H9 (cell line): ENCODE measurements at regions not wholly inside any gene's neighbourhood (a gene's known extent, or its start where the extent isn't known, plus 50 kb on each side); places are given as distances from the start of the nearest gene placed in this dataset.

ENCODE experiments used
- DNase-seq: peaks from one replicate; pipeline ENCODE4 v3.0.0-alpha.2; 2017
- H2AFZ ChIP-seq: one replicate; pipeline ENCODE4 v1.6.1; 2013; ENCODE audit warnings: mild to moderate bottlenecking, low read length, control low read depth, moderate library complexity
- H2AK5ac ChIP-seq: 2 replicates; pipeline ENCODE4 v1.6.1; 2013; ENCODE audit warnings: low read length, control low read depth, mixed read lengths; ENCODE audit not compliant: insufficient read length
- H2BK120ac ChIP-seq: one replicate; pipeline ENCODE4 v1.6.1; 2013; ENCODE audit warnings: low read depth, mild to moderate bottlenecking, low read length, control low read depth, inconsistent platforms; ENCODE audit not compliant: poor library complexity, severe bottlenecking
- H2BK12ac ChIP-seq: 2 replicates; pipeline ENCODE4 v1.6.1; 2013; ENCODE audit warnings: low read length, control low read depth, mixed read lengths, low read depth; ENCODE audit not compliant: insufficient read length
- H2BK15ac ChIP-seq: 2 replicates; pipeline ENCODE4 v1.6.1; 2013; ENCODE audit warnings: low read depth, low read length, control low read depth
- H2BK20ac ChIP-seq: one replicate; pipeline ENCODE4 v1.6.1; 2013; ENCODE audit warnings: low read depth, mild to moderate bottlenecking, low read length, control low read depth, inconsistent platforms; ENCODE audit not compliant: poor library complexity, severe bottlenecking
- H2BK5ac ChIP-seq: 2 replicates; pipeline ENCODE4 v1.6.1; 2013; ENCODE audit warnings: low read length, control low read depth, mixed read lengths; ENCODE audit not compliant: insufficient read length
- H3K14ac ChIP-seq: 2 replicates; pipeline ENCODE4 v1.6.1; 2013; ENCODE audit warnings: low read length, control low read depth; ENCODE audit not compliant: insufficient read depth
- H3K18ac ChIP-seq: 2 replicates; pipeline ENCODE4 v1.6.1; 2013; ENCODE audit warnings: low read depth, mild to moderate bottlenecking, mixed read lengths, low read length, control low read depth; ENCODE audit not compliant: insufficient read length
- H3K23ac ChIP-seq: 2 replicates; pipeline ENCODE4 v1.6.1; 2013; ENCODE audit warnings: low read length, control low read depth, mixed read lengths, low read depth; ENCODE audit not compliant: insufficient read length
- H3K23me2 ChIP-seq: 2 replicates; pipeline ENCODE4 v1.6.1; 2013; ENCODE audit warnings: low read depth, mild to moderate bottlenecking, mixed read lengths, low read length, control low read depth; ENCODE audit not compliant: insufficient read length, poor library complexity, severe bottlenecking
- H3K27ac ChIP-seq: 2 replicates; pipeline ENCODE4 v1.5.1; 2013; ENCODE audit warnings: low read length, control low read depth, mixed read lengths, low read depth; ENCODE audit not compliant: insufficient read length
- H3K27me3 ChIP-seq: 2 replicates; pipeline ENCODE4 v1.6.1; 2013; ENCODE audit warnings: low read length, control low read depth, inconsistent platforms; ENCODE audit not compliant: insufficient read depth
- H3K4ac ChIP-seq: 2 replicates; pipeline ENCODE4 v1.6.1; 2013; ENCODE audit warnings: low read depth, mild to moderate bottlenecking, control low read depth, inconsistent platforms, low read length, moderate library complexity
- H3K4me1 ChIP-seq: 2 replicates; pipeline ENCODE4 v1.6.1; 2013; ENCODE audit warnings: low read length, control low read depth, inconsistent platforms; ENCODE audit not compliant: insufficient read depth
- H3K4me2 ChIP-seq: 2 replicates; pipeline ENCODE4 v1.6.1; 2013; ENCODE audit warnings: low read length, control low read depth, mixed read lengths; ENCODE audit not compliant: insufficient read length, insufficient read depth
- H3K56ac ChIP-seq: 2 replicates; pipeline ENCODE4 v1.6.1; 2013; ENCODE audit warnings: low read depth, mild to moderate bottlenecking, mixed read lengths, low read length, control low read depth; ENCODE audit not compliant: insufficient read length
- H3K79me1 ChIP-seq: 2 replicates; pipeline ENCODE4 v1.6.1; 2013; ENCODE audit warnings: low read depth, mild to moderate bottlenecking, moderate library complexity, low read length, control low read depth, inconsistent platforms; ENCODE audit not compliant: insufficient read depth, poor library complexity, severe bottlenecking
- H3K79me2 ChIP-seq: 2 replicates; pipeline ENCODE4 v1.6.1; 2013; ENCODE audit warnings: low read length, control low read depth, inconsistent platforms; ENCODE audit not compliant: insufficient read depth
- H3K9ac ChIP-seq: 2 replicates; pipeline ENCODE4 v1.6.1; 2013; ENCODE audit warnings: low read length, control low read depth, mixed read lengths; ENCODE audit not compliant: insufficient read length; ENCODE audit errors: extremely low read depth
- H3K9me3 ChIP-seq: one replicate; pipeline ENCODE4 v1.6.1; 2013; ENCODE audit warnings: low read depth, low read length, inconsistent platforms; ENCODE audit not compliant: control insufficient read depth
- H3T11ph ChIP-seq: one replicate; pipeline ENCODE4 v1.6.1; 2013; ENCODE audit warnings: mild to moderate bottlenecking, low read length, control low read depth, inconsistent platforms
- H4K20me1 ChIP-seq: one replicate; pipeline ENCODE4 v1.6.1; 2013; ENCODE audit not compliant: control insufficient read depth, insufficient read length, insufficient read depth
- H4K5ac ChIP-seq: 2 replicates; pipeline ENCODE4 v1.6.1; 2013; ENCODE audit warnings: low read depth, mild to moderate bottlenecking, mixed read lengths, low read length, control low read depth; ENCODE audit not compliant: insufficient read length
- H4K8ac ChIP-seq: replicated peaks from 2 replicates; pipeline ENCODE4 v1.6.1; 2013; ENCODE audit warnings: low read length, control low read depth, mixed read lengths, low read depth; ENCODE audit not compliant: insufficient read length
- H4K91ac ChIP-seq: 2 replicates; pipeline ENCODE4 v1.6.1; 2013; ENCODE audit warnings: low read depth, mild to moderate bottlenecking, moderate library complexity, mixed read lengths, low read length, control low read depth; ENCODE audit not compliant: insufficient read length
- H3K27ac Mint-ChIP-seq, 3 experiments: 2 replicates in 2 of 3; 3 replicates in 1 of 3; pipeline ENCODE4 v1.8.0; 2020 to 2021; ENCODE audit warnings: mixed read lengths in 3 of 3, mild to moderate bottlenecking in 1 of 3, moderate library complexity in 1 of 3
- H3K27me3 Mint-ChIP-seq: 2 replicates; pipeline ENCODE4 v1.8.0; 2021; ENCODE audit warnings: low read depth, mild to moderate bottlenecking, moderate library complexity, mixed read lengths
- H3K36me3 Mint-ChIP-seq, 3 experiments: 2 replicates in 2 of 3; 3 replicates in 1 of 3; pipeline ENCODE4 v1.8.0; 2020 to 2021; ENCODE audit warnings: low read depth in 3 of 3, mixed read lengths in 3 of 3; ENCODE audit not compliant: insufficient read depth in 1 of 3
- H3K4me1 Mint-ChIP-seq, 2 experiments: 2 replicates each; pipeline ENCODE4 v1.8.0; 2020; ENCODE audit warnings: mixed read lengths in 2 of 2
- H3K4me3 Mint-ChIP-seq, 2 experiments: 2 replicates in 1 of 2; 3 replicates in 1 of 2; pipeline ENCODE4 v1.8.0; 2020 to 2021; ENCODE audit warnings: mild to moderate bottlenecking in 2 of 2, mixed read lengths in 2 of 2, moderate library complexity in 1 of 2
- H3K9me3 Mint-ChIP-seq, 2 experiments: 2 replicates in 1 of 2; 3 replicates in 1 of 2; pipeline ENCODE4 v1.8.0; 2020; ENCODE audit warnings: mild to moderate bottlenecking in 2 of 2, mixed read lengths in 2 of 2, moderate library complexity in 1 of 2
- WGBS: extraction: QIAGEN DNeasy Blood & Tissue Kit; methylation state at CpG from one replicate; pipeline ENCODE4 v1.1.7; 2013; ENCODE audit warnings: missing lambda C conversion rate, low lambda C conversion rate, mixed read lengths; ENCODE audit not compliant: insufficient read length; ENCODE audit errors: extremely low coverage; 5-methylcytosine and 5-hydroxymethylcytosine counted together
- TF ChIP-seq, protein P1 (sequence below): fragments of 200-600 bp; sonication (generic); conservative IDR thresholded peaks from 3 replicates; pipeline ENCODE4 v1.8.0; 2021; ENCODE audit warnings: antibody characterized with exemption, mild to moderate bottlenecking

DNA sequence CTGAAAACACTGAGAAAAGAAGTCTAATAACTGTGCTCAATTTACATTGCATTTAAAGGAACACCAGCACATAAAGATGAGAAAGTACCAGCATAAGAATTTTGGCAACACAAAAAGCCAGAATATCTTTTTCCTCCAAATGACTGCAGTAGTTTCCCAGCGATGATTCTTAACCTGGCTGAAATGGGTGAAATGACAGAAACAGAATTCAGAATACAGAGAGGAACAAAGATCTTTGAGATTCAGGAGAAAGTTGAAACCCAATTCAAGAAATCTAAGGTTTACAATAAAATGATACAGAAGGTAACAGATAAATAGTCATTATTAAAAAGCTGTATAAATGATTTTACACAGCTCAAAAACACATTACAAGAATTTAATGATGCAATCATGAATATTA is 197.0 kb upstream of the EYS start:
- H4K8ac ChIP-seq = no peak overlapping the region
- no peak overlapping the region for H3T11ph ChIP-seq
- H3K9ac ChIP-seq = no peak overlapping the region
- TF ChIP-seq, protein P1, sequence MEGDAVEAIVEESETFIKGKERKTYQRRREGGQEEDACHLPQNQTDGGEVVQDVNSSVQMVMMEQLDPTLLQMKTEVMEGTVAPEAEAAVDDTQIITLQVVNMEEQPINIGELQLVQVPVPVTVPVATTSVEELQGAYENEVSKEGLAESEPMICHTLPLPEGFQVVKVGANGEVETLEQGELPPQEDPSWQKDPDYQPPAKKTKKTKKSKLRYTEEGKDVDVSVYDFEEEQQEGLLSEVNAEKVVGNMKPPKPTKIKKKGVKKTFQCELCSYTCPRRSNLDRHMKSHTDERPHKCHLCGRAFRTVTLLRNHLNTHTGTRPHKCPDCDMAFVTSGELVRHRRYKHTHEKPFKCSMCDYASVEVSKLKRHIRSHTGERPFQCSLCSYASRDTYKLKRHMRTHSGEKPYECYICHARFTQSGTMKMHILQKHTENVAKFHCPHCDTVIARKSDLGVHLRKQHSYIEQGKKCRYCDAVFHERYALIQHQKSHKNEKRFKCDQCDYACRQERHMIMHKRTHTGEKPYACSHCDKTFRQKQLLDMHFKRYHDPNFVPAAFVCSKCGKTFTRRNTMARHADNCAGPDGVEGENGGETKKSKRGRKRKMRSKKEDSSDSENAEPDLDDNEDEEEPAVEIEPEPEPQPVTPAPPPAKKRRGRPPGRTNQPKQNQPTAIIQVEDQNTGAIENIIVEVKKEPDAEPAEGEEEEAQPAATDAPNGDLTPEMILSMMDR = no peak
- H2BK15ac ChIP-seq = no peak overlapping the region
- no peak overlapping the region for H3K56ac ChIP-seq
- no peak overlapping the region for H2BK12ac ChIP-seq
- no peak overlapping the region for H2AFZ ChIP-seq
- H3K27ac ChIP-seq = no peak overlapping the region
- H3K36me3 Mint-ChIP-seq = peaks cover 0 to 26% (median 2%) of the 10 kb centered on the region in 3 experiments; a peak in 4 of 7 replicates
- H2BK120ac ChIP-seq = no peak overlapping the region
- no peak overlapping the region for H3K4ac ChIP-seq
- no peak overlapping the region for H3K4me3 Mint-ChIP-seq
- no peaks in the 10 kb centered on the region for H3K4me1 ChIP-seq
- no peak overlapping the region for H3K18ac ChIP-seq
- no peak overlapping the region for H2BK5ac ChIP-seq
- no peak overlapping the region for H2BK20ac ChIP-seq
- no peak overlapping the region for H3K4me2 ChIP-seq
- H3K9me3 Mint-ChIP-seq = peaks cover 11 to 15% of the 10 kb centered on the region in 2 experiments
- H3K79me2 ChIP-seq = no peaks in the 10 kb centered on the region
- DNase-seq = no peak
- no peaks in the 10 kb centered on the region for H3K27me3 ChIP-seq
- no CpG with 5 or more reads among the region's 1 CpG for WGBS
- no peaks in the 10 kb centered on the region for H3K79me1 ChIP-seq
- H4K91ac ChIP-seq = no peak overlapping the region
- H3K23me2 ChIP-seq = no peaks in the 10 kb centered on the region
- no peaks in the 10 kb centered on the region for H3K27me3 Mint-ChIP-seq
- H3K23ac ChIP-seq = no peak overlapping the region
- no peak overlapping the region for H2AK5ac ChIP-seq
- H4K20me1 ChIP-seq = no peaks in the 10 kb centered on the region
- no peak overlapping the region for H4K5ac ChIP-seq
- H3K14ac ChIP-seq = no peak overlapping the region
- peaks cover 0 to 2% of the 10 kb centered on the region in 2 experiments; a peak in 3 of 4 replicates for H3K4me1 Mint-ChIP-seq
- peak overlapping the region in 1 of 3 experiments; percentile 7; a peak in 1 of 7 replicates for H3K27ac Mint-ChIP-seq
- H3K9me3 ChIP-seq = no peaks in the 10 kb centered on the region
